Astrocyte (in vitro differentiated cells and primary cell): ENCODE measurements at regions not wholly inside any gene's neighbourhood (a gene's known extent, or its start where the extent isn't known, plus 50 kb on each side); places are given as distances from the start of the nearest gene placed in this dataset.

Experiments
- DNase-seq: peaks from one replicate; pipeline ENCODE4 v3.0.0-alpha.2; 2010; ENCODE audit warnings: low read depth
- FAIRE-seq: peaks from 2 replicates; lab custom pipeline; 2011; peaks lifted over from hg19 to GRCh38; lab: Jason Lieb, UNC
- H2AFZ ChIP-seq: 2 replicates; pipeline ENCODE4 v1.6.0; 2012; ENCODE audit warnings: low read depth, low read length, inconsistent platforms
- H3K27ac ChIP-seq: 2 replicates; pipeline ENCODE4 v1.5.1; 2011; ENCODE audit warnings: low read depth, low read length, inconsistent platforms
- H3K27me3 ChIP-seq: 2 replicates; pipeline ENCODE4 v1.6.0; 2011; ENCODE audit warnings: low read length, inconsistent platforms; ENCODE audit not compliant: insufficient read depth
- H3K36me3 ChIP-seq: 2 replicates; pipeline ENCODE4 v1.5.1; 2011; ENCODE audit warnings: low read length, inconsistent platforms; ENCODE audit not compliant: insufficient read depth
- H3K4me1 ChIP-seq: 2 replicates; pipeline ENCODE4 v1.5.1; 2011; ENCODE audit warnings: low read length, inconsistent platforms; ENCODE audit not compliant: insufficient read depth
- H3K4me2 ChIP-seq: 2 replicates; pipeline ENCODE4 v1.6.0; 2012; ENCODE audit warnings: low read length, inconsistent platforms
- H3K4me3 ChIP-seq: 2 replicates; pipeline ENCODE4 v1.5.1; 2011; ENCODE audit warnings: low read depth, mild to moderate bottlenecking, low read length, inconsistent platforms; ENCODE audit not compliant: insufficient read depth
- H3K79me2 ChIP-seq: 2 replicates; pipeline ENCODE4 v1.6.0; 2012; ENCODE audit warnings: mild to moderate bottlenecking, low read length, inconsistent platforms; ENCODE audit not compliant: insufficient read depth
- H3K9ac ChIP-seq: 2 replicates; pipeline ENCODE4 v1.6.0; 2012; ENCODE audit warnings: mild to moderate bottlenecking, low read length, inconsistent platforms
- H3K9me3 ChIP-seq: 2 replicates; pipeline ENCODE4 v1.5.1; 2012; ENCODE audit warnings: low read depth, mild to moderate bottlenecking, low read length, inconsistent platforms; ENCODE audit not compliant: insufficient read depth
- H4K20me1 ChIP-seq: 2 replicates; pipeline ENCODE4 v1.6.0; 2012; ENCODE audit warnings: low read length, inconsistent platforms; ENCODE audit not compliant: insufficient read depth
- H3K27ac Mint-ChIP-seq: one replicate; pipeline ENCODE4 v1.8.0; 2021; ENCODE audit warnings: mild to moderate bottlenecking, mixed read lengths; ENCODE audit not compliant: unreplicated experiment
- H3K27me3 Mint-ChIP-seq: one replicate; pipeline ENCODE4 v1.8.0; 2021; ENCODE audit warnings: low read depth, mixed read lengths; ENCODE audit not compliant: unreplicated experiment
- H3K36me3 Mint-ChIP-seq: one replicate; pipeline ENCODE4 v1.8.0; 2021; ENCODE audit warnings: low read depth, mixed read lengths; ENCODE audit not compliant: unreplicated experiment
- H3K4me1 Mint-ChIP-seq: one replicate; pipeline ENCODE4 v1.8.0; 2021; ENCODE audit warnings: low read depth, mixed read lengths; ENCODE audit not compliant: unreplicated experiment
- H3K4me3 Mint-ChIP-seq: one replicate; pipeline ENCODE4 v1.8.0; 2021; ENCODE audit warnings: mild to moderate bottlenecking, moderate library complexity, mixed read lengths; ENCODE audit not compliant: unreplicated experiment
- H3K9me3 Mint-ChIP-seq: one replicate; pipeline ENCODE4 v1.8.0; 2021; ENCODE audit warnings: mild to moderate bottlenecking, mixed read lengths; ENCODE audit not compliant: unreplicated experiment
- CTCF ChIP-seq: IDR thresholded peaks from 2 replicates; pipeline ENCODE4 v1.5.1; 2011; ENCODE audit warnings: low read depth, mild to moderate bottlenecking, inconsistent platforms, low read length, moderate library complexity; ENCODE audit not compliant: insufficient read depth
- EZH2 ChIP-seq: IDR thresholded peaks from 2 replicates; pipeline ENCODE4 v1.6.1; 2012; ENCODE audit warnings: mild to moderate bottlenecking, low read length, inconsistent platforms; ENCODE audit not compliant: insufficient read depth

DNA sequence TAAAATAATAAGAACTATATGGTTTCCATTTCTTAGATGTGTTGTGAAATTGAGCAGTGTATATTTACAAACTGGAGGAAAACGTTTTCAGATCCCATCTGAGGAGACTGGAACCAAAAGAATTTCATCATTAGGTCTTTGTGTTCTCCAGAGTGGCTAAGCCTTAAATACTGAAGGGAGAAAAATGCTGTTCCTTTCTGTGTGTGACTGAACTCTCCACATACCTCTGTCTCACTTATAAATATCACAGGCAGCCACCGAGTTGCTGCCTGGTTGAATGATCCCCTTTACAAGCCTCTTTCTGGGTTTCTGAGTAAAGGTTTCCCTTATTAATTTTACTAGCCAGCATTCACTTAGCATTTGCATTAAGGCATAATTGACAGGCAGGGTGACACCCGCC, 913.9 kb upstream of the NR2F2 start:
- H4K20me1 ChIP-seq, result no peaks in the 10 kb centered on the region
- no peak overlapping the region for H3K9ac ChIP-seq
- Mint-ChIP-seq H3K4me3 (no peak overlapping the region), H3K9me3 (peaks cover 3% of the 10 kb centered on the region), H3K27ac (no peak overlapping the region), H3K4me1 (peaks cover 3% of the 10 kb centered on the region), H3K27me3 (no peaks in the 10 kb centered on the region), H3K36me3 (no peaks in the 10 kb centered on the region)
- H3K9me3 ChIP-seq, result no peaks in the 10 kb centered on the region
- H3K4me3 ChIP-seq, result no peak overlapping the region
- H3K79me2 ChIP-seq, result no peaks in the 10 kb centered on the region
- no peaks in the 10 kb centered on the region for H3K36me3 ChIP-seq
- TF ChIP-seq CTCF (no peak), EZH2 (no peak)
- H3K27me3 ChIP-seq, result no peaks in the 10 kb centered on the region
- DNase-seq, result no peak
- H3K4me1 ChIP-seq, result no peaks in the 10 kb centered on the region
- H2AFZ ChIP-seq, result no peak overlapping the region
- FAIRE-seq, result no peak
- no peak overlapping the region for H3K4me2 ChIP-seq
- H3K27ac ChIP-seq, result no peak overlapping the region

DNA sequence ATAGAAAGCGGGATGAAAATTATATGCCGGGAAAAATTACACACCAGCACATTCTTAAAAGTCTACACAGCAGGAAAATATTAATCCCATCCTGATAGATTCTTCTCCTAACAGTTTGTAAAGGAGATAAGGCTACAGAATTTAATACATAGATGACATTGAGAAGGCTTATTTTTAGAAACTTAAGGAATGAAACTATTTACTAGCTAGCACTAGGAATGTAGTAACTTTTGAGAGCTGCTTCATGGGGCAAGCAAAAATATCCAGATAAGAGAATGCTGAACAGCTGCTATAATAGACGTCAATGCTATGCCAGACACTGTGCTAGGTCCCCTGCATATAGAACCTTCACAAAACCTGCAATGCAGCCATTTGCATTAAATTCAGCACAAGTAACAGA, 912.7 kb upstream of the NR2F2 start:
- Mint-ChIP-seq H3K27me3 (no peaks in the 10 kb centered on the region), H3K36me3 (peaks cover 5% of the 10 kb centered on the region), H3K4me3 (no peak overlapping the region), H3K4me1 (peaks cover 3% of the 10 kb centered on the region), H3K27ac (no peak overlapping the region), H3K9me3 (peaks cover 9% of the 10 kb centered on the region)
- no peak overlapping the region for H3K4me3 ChIP-seq
- H3K36me3 ChIP-seq, result no peaks in the 10 kb centered on the region
- H3K4me2 ChIP-seq, result no peak overlapping the region
- TF ChIP-seq CTCF (no peak), EZH2 (no peak)
- H3K27me3 ChIP-seq, result no peaks in the 10 kb centered on the region
- FAIRE-seq, result no peak
- H2AFZ ChIP-seq, result no peak overlapping the region
- no peaks in the 10 kb centered on the region for H3K79me2 ChIP-seq
- no peak for DNase-seq
- no peaks in the 10 kb centered on the region for H3K9me3 ChIP-seq
- no peak overlapping the region for H3K9ac ChIP-seq
- H4K20me1 ChIP-seq, result no peaks in the 10 kb centered on the region
- H3K4me1 ChIP-seq, result no peaks in the 10 kb centered on the region
- H3K27ac ChIP-seq, result no peak overlapping the region

GRCh38 chr15:95422255-95422654, 908.2 kb upstream of the NR2F2 start:
- TF ChIP-seq EZH2 (no peak), CTCF (no peak)
- H3K4me1 Mint-ChIP-seq, result no peaks in the 10 kb centered on the region
- Histone ChIP-seq H3K4me3 (no peak overlapping the region), H3K79me2 (no peaks in the 10 kb centered on the region), H4K20me1 (no peaks in the 10 kb centered on the region), H3K4me1 (no peaks in the 10 kb centered on the region), H2AFZ (no peak overlapping the region), H3K27me3 (no peaks in the 10 kb centered on the region), H3K36me3 (no peaks in the 10 kb centered on the region), H3K9ac (no peak overlapping the region), H3K9me3 (no peaks in the 10 kb centered on the region), H3K4me2 (no peak overlapping the region), H3K27ac (no peak overlapping the region)
- H3K9me3 Mint-ChIP-seq, result peaks cover 13% of the 10 kb centered on the region
- peaks cover 6% of the 10 kb centered on the region for H3K36me3 Mint-ChIP-seq
- H3K27ac Mint-ChIP-seq, result no peak overlapping the region
- DNase-seq (no peak), FAIRE-seq (no peak)
- H3K27me3 Mint-ChIP-seq, result no peaks in the 10 kb centered on the region
- H3K4me3 Mint-ChIP-seq, result no peak overlapping the region
